ENCODE measurements at regions not wholly inside any gene's neighbourhood (a gene's known extent, or its start where the extent isn't known, plus 50 kb on each side); places are given as distances from the start of the nearest gene placed in this dataset.

DNA sequence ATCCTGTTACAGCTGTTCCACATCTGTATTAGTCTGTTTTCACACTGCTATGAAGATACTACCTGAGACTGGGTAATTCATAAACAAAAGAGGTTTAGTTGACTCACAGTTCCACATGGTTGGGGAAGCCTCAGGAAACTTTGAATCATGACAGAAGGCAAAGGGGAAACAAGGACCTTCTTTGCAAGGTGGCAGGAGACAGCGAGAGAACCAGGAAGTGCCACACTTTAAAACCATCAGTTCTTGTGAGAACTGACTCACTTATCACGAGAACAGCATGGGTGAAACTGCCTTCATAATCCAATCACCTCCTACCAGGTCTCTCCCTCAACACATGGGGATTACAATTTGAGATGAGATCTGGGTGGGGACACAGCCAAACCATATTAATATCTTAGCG is 110.3 kb upstream of the TRABD2B start:
- Mint-ChIP-seq H3K27ac (no peak overlapping the region), H3K27me3 (ENCODE audit: insufficient read depth) (no peaks in the 10 kb centered on the region), H3K36me3 (ENCODE audit: low read depth) (no peaks in the 10 kb centered on the region), H3K9me3 (peaks cover 4% of the 10 kb centered on the region), H3K4me3 (no peak overlapping the region), H3K4me1 (ENCODE audit: low read depth) (no peaks in the 10 kb centered on the region)
- DNase-seq: no peak
- TF ChIP-seq, protein P1, sequence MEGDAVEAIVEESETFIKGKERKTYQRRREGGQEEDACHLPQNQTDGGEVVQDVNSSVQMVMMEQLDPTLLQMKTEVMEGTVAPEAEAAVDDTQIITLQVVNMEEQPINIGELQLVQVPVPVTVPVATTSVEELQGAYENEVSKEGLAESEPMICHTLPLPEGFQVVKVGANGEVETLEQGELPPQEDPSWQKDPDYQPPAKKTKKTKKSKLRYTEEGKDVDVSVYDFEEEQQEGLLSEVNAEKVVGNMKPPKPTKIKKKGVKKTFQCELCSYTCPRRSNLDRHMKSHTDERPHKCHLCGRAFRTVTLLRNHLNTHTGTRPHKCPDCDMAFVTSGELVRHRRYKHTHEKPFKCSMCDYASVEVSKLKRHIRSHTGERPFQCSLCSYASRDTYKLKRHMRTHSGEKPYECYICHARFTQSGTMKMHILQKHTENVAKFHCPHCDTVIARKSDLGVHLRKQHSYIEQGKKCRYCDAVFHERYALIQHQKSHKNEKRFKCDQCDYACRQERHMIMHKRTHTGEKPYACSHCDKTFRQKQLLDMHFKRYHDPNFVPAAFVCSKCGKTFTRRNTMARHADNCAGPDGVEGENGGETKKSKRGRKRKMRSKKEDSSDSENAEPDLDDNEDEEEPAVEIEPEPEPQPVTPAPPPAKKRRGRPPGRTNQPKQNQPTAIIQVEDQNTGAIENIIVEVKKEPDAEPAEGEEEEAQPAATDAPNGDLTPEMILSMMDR (IDR thresholded peaks at IDR 0.05): no peak

DNA sequence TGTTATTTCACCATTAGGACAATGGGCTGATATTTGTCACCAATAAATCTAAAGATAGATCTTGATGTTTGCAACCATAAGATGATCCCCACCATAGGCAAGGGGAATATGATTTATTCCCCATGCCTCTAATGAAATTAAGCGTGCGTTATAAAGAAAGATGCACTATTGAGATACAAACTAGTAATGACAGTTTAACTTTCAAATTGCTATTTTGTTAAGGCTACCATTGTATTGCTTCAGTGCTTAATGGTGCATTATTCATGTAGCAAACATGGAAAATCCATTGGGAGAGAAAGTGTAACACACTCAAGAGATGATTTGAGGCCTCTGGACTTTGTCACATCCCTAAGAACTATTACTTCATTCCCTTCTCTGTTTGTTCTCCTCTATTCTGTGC is 108.9 kb upstream of the TRABD2B start:
- Mint-ChIP-seq H3K9me3 (peaks cover 12% of the 10 kb centered on the region), H3K36me3 (ENCODE audit: low read depth) (no peaks in the 10 kb centered on the region), H3K27me3 (ENCODE audit: insufficient read depth) (no peaks in the 10 kb centered on the region), H3K27ac (no peak overlapping the region), H3K4me3 (no peak overlapping the region), H3K4me1 (ENCODE audit: low read depth) (no peaks in the 10 kb centered on the region)
- DNase-seq: no peak
- TF ChIP-seq, protein P1 (IDR thresholded peaks at IDR 0.05): no peak

DNA sequence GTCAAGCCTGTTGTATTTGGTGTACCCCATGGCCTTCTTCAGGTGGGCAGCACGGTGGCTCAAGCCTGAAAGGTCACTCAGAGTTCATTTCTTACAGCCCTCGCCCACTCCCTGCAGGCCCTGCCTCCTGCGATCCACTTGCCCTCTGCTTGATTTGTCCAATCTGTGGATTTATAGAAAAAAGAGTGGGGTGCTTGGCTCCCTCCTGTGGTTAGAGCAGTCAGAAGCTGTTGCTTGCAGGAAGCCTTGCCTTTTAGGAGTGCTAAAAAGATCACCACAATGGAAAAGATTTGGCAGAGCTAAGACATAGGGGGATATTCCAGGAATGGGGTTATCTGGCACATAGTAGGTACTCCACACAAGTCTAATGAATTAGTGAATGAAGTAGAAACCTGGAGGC is 108.0 kb upstream of the TRABD2B start:
- no peaks in the 10 kb centered on the region for H3K4me1 Mint-ChIP-seq (ENCODE audit: low read depth)
- H3K4me3 Mint-ChIP-seq: no peak overlapping the region
- no peaks in the 10 kb centered on the region for H3K27me3 Mint-ChIP-seq (ENCODE audit: insufficient read depth)
- TF ChIP-seq, protein P1 (IDR thresholded peaks at IDR 0.05): no peak
- no peak for DNase-seq
- H3K27ac Mint-ChIP-seq: no peak overlapping the region
- H3K36me3 Mint-ChIP-seq (ENCODE audit: low read depth): no peaks in the 10 kb centered on the region
- H3K9me3 Mint-ChIP-seq: peaks cover 17% of the 10 kb centered on the region

DNA sequence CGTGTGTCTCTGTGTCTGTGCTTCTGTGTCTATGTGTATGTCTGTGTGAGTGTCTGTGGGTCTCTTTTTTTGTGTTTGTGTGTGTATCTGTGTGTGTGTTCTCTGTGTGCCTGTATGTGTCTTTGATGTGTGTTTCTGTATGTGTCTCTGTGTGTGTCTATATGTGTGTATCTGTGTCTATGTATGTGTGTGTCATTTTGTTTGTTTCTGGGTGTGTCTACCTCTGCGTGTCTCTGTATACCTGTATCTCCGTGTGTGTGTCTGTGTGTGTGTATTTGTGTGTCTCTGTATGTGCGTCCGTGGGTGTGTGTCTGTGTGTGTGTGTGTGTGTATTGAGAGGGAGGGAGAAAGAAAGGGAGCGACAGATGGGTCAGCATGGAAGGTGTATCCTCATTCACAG is 106.3 kb upstream of the TRABD2B start:
- Mint-ChIP-seq H3K4me1 (ENCODE audit: low read depth) (no peaks in the 10 kb centered on the region), H3K9me3 (peaks cover 30% of the 10 kb centered on the region)
- TF ChIP-seq, protein P1 (IDR thresholded peaks at IDR 0.05): no peak

DNA sequence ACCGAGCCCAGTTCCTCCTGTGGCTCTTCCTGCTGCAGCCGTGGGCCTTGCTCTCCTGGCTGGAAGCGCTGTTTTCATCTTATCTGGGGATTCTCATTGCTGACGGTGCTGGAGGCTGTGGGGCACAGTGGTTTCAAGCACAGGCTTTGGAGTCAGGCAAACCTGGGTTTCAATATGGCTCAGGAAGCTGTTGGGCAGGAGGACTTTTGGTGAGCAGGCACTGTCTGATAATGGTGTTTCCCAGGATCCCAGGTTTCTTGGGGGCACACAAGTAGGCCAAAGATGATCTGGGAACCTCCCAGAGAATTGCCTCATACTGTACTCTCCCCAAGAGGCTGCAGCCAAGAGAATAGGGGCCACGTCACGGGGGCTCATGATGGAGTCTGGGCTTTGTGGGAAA is 105.6 kb upstream of the TRABD2B start:
- Mint-ChIP-seq H3K9me3 (peaks cover 31% of the 10 kb centered on the region), H3K4me3 (no peak overlapping the region), H3K36me3 (ENCODE audit: low read depth) (no peaks in the 10 kb centered on the region), H3K27me3 (ENCODE audit: insufficient read depth) (no peaks in the 10 kb centered on the region), H3K4me1 (ENCODE audit: low read depth) (no peaks in the 10 kb centered on the region), H3K27ac (no peak overlapping the region)
- DNase-seq: no peak
- TF ChIP-seq, protein P1 (IDR thresholded peaks at IDR 0.05): no peak

More for the DNA sequence above, 106.3 kb upstream of the TRABD2B start:
- no peak for DNase-seq
- Mint-ChIP-seq H3K4me3 (no peak overlapping the region), H3K27me3 (ENCODE audit: insufficient read depth) (no peaks in the 10 kb centered on the region), H3K27ac (no peak overlapping the region), H3K36me3 (ENCODE audit: low read depth) (no peaks in the 10 kb centered on the region)
